HG02678 (cell line): ENCODE measurements at regions not wholly inside any gene's neighbourhood (a gene's known extent, or its start where the extent isn't known, plus 50 kb on each side); places are given as distances from the start of the nearest gene placed in this dataset.

Experiments used
- ATAC-seq: cut with Tn5 transposase; IDR thresholded peaks from one replicate; pipeline ENCODE4 v1.9.1; 2021; ENCODE audit warnings: mild to moderate bottlenecking, moderate library complexity; ENCODE audit not compliant: unreplicated experiment

- ATAC-seq, result no peak
Observed at GRCh38 chr3:113051787-113052186, 61.0 kb downstream of the GTPBP8 start.

GRCh38 chr3:113053169-113053568 lies 62.4 kb downstream of the GTPBP8 start:
- ATAC-seq, result no peak

- no peak for ATAC-seq
Observed at GRCh38 chr3:113054552-113054951, 63.8 kb downstream of the GTPBP8 start.

- ATAC-seq, result no peak
Observed at GRCh38 chr3:113055201-113055600, 64.4 kb downstream of the GTPBP8 start.

- no peak for ATAC-seq
Observed at GRCh38 chr3:113055961-113056360, 65.2 kb downstream of the GTPBP8 start.

GRCh38 chr3:113057117-113057516 lies 66.3 kb downstream of the GTPBP8 start:
- peak; percentile 87 for ATAC-seq

- ATAC-seq, result peak; percentile 36
Observed at GRCh38 chr3:113058188-113058587, 67.4 kb downstream of the GTPBP8 start.

- no peak for ATAC-seq
Observed at GRCh38 chr3:113062705-113063104, 71.9 kb downstream of the GTPBP8 start.

GRCh38 chr3:113063126-113063894 lies 72.5 kb downstream of the GTPBP8 start:
- no peak for ATAC-seq

GRCh38 chr3:113064183-113064582 lies 73.4 kb downstream of the GTPBP8 start:
- no peak for ATAC-seq

- no peak for ATAC-seq
Observed at GRCh38 chr3:113065336-113065735, 74.6 kb downstream of the GTPBP8 start.

GRCh38 chr3:113070072-113070640 lies 79.4 kb downstream of the GTPBP8 start:
- ATAC-seq, result no peak

- ATAC-seq, result peak; percentile 100
Observed at GRCh38 chr3:113070681-113071113, 79.9 kb downstream of the GTPBP8 start.

GRCh38 chr3:113075588-113075987 lies 84.8 kb downstream of the GTPBP8 start:
- ATAC-seq, result no peak

- peak; percentile 89 for ATAC-seq
Observed at GRCh38 chr3:113079218-113079961, 88.6 kb downstream of the GTPBP8 start.

- ATAC-seq, result no peak
Observed at GRCh38 chr3:113084777-113085176, 94.0 kb downstream of the GTPBP8 start.

GRCh38 chr3:113086560-113087461 lies 96.0 kb downstream of the GTPBP8 start:
- ATAC-seq, result no peak

- ATAC-seq, result no peak
Observed at GRCh38 chr3:113088616-113089015, 97.8 kb downstream of the GTPBP8 start.

GRCh38 chr3:113091417-113091816 lies 100.6 kb downstream of the GTPBP8 start:
- ATAC-seq, result no peak

- no peak for ATAC-seq
Observed at GRCh38 chr3:113092746-113093145, 102.0 kb downstream of the GTPBP8 start.
